Heart right ventricle (tissue), 16 donors: ENCODE measurements at regions not wholly inside any gene's neighbourhood (a gene's known extent, or its start where the extent isn't known, plus 50 kb on each side); places are given as distances from the start of the nearest gene placed in this dataset.

ENCODE experiments used
- ATAC-seq, 8 donors: fragments of 200-7000 bp; cut with Tn5 transposase; one replicate each; pipeline ENCODE4 v1.9.1; 2020; ENCODE audit warnings: mild to moderate bottlenecking in 8 of 8, moderate library complexity in 8 of 8, moderate number of reproducible peaks in 1 of 8
- DNase-seq, 2 donors: peaks; one replicate each; pipeline ENCODE4 v3.0.0-alpha.2; 2020
- H3K27ac ChIP-seq, 10 donors: fragments of 200-600 bp; sonication (generic) in 2 of 10; one replicate each; pipeline versions ENCODE4 v1.5.0 to v1.8.0; 2020 to 2022; ENCODE audit warnings: mild to moderate bottlenecking in 3 of 10
- H3K27me3 ChIP-seq, 7 donors: fragments of 200-600 bp; one replicate each; pipeline ENCODE4 v1.8.0; 2021 to 2022; ENCODE audit warnings: mild to moderate bottlenecking in 2 of 7
- H3K36me3 ChIP-seq, 9 donors: fragments of 200-600 bp; sonication (generic) in 1 of 9; one replicate each; pipeline versions ENCODE4 v1.5.0 to v1.8.0; 2020 to 2022; ENCODE audit warnings: mild to moderate bottlenecking in 2 of 9
- H3K4me1 ChIP-seq, 9 donors: fragments of 200-600 bp; sonication (generic) in 1 of 9; one replicate each; pipeline versions ENCODE4 v1.5.0 to v1.8.0; 2020 to 2022; ENCODE audit warnings: mild to moderate bottlenecking in 4 of 9
- H3K4me3 ChIP-seq, 10 donors: fragments of 200-600 bp; sonication (generic) in 2 of 10; one replicate each; pipeline versions ENCODE4 v1.5.0 to v1.8.0; 2020 to 2022; ENCODE audit warnings: mild to moderate bottlenecking in 7 of 10, moderate library complexity in 2 of 10
- H3K9me3 ChIP-seq, 11 donors: fragments of 200-600 bp in 10 of 11; sonication (generic) in 2 of 11; one replicate each; pipeline versions ENCODE4 v1.5.0 to v1.8.0; 2013 to 2022; ENCODE audit warnings: mild to moderate bottlenecking in 2 of 11, control low read depth in 1 of 11, moderate library complexity in 1 of 11
- CTCF ChIP-seq, 9 donors: fragments of 200-600 bp; sonication (generic) in 2 of 9; IDR thresholded peaks; one replicate each; pipeline versions ENCODE4 v1.5.0 to v1.8.0; 2021 to 2022; ENCODE audit warnings: antibody characterized with exemption in 9 of 9, mild to moderate bottlenecking in 5 of 9, moderate library complexity in 1 of 9
- WGBS, 2 donors: extraction: QIAGEN DNeasy Blood & Tissue Kit; methylation state at CpG; one replicate each; pipeline ENCODE4 v1.1.7; 2013; ENCODE audit warnings: inconsistent platforms in 1 of 2; 5-methylcytosine and 5-hydroxymethylcytosine counted together
- intact Hi-C, 10 donors: fragments of 100-400 bp; cut with DNase I; formaldehyde crosslinking; loops; one replicate each; pipeline versions ENCODE4 v1.11.1 to v1.14.2; 2022
- donor health status: Arrhythmogenic right ventricular cardiomyopathy.
- donor health status: ischemic (EF 13 %, LVEDD 7.1; RV severe dilation, severe dysfunction).
- donor health status: healthy with polysubstance abuse.
- donor health status: DM: no; HTN: yes; CAD: no.
- donor health status: DM: no; HTN: no; CAD: no.
- donor health status: ischemic (EF 25% LVEDD 6.9; RV normal size, moderate dysfunction).
- donor health status: ischemic (EF 25% LVEDD 5.7; RV mildly dilated, moderate dysfunction).
- donor health status: healthy.
- donor health status: DM: yes; HTN: yes; CAD: no.
- donor health status: Ischemic cardiomyopathy.
- donor health status: ischemic (EF 35%, LVEDD 5.7; RV mildly dilated, moderate dysfunction).
- donor health status: nonischemic (EF 11% LVEDD 7.7; RV severe dilation, severe dysfunction).
- donor health status: DM: yes; HTN: yes; CAD: no.
- donor health status: PGD.
- donor health status: ischemic (EF 29% LVEDD 5.4; RV normal size, mild dysfunction).
- donor health status: nonischemic (EF 23%, LVEDD 6.1; RV moderate dilation, normal function).

- Histone ChIP-seq H3K4me1 (no peaks in the 10 kb centered on the region), H3K4me3 (no peak overlapping the region), H3K36me3 (no peaks in the 10 kb centered on the region), H3K27ac (no peak overlapping the region), H3K27me3 (no peaks in the 10 kb centered on the region), H3K9me3 (peaks cover 0 to 2% (median 0%) of the 10 kb centered on the region in 11 donors)
- no peak for ATAC-seq
- TF ChIP-seq CTCF (IDR thresholded peaks at IDR 0.05) = no peak
- intact Hi-C loops = no loop called here
- DNase-seq = no peak
- WGBS, 2 donors = 86 to 96% methylated on average over 3 of the region's 3 CpGs
Observed at GRCh38 chr2:8367833-8368232, 314.0 kb upstream of the ID2 start.

DNA sequence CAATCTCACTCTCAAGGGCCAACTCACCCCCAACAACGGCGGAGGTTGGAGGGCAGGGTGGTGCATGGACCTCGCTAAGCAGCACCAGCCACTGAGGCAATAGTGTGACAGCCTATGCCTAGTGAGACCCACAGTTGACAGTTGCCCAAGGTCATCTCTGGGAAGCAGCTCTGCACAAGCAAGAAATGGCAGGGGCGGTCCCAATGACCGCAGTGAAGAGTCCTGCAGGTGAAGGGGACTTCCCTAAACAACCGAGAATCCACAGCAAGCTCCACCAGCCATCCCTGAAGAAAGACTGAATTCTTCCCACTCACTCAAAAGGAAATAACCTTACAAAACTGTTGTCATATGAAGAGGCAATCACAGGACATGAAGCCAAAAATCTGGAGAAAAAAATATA, 313.4 kb upstream of the ID2 start:
- intact Hi-C loops = no loop called here
- TF ChIP-seq CTCF (IDR thresholded peaks at IDR 0.05) = no peak
- no peak for ATAC-seq
- 98 to 99% methylated on average over 6 of the region's 6 CpGs for WGBS, 2 donors
- Histone ChIP-seq H3K4me3 (no peak overlapping the region), H3K4me1 (no peaks in the 10 kb centered on the region), H3K27ac (no peak overlapping the region), H3K36me3 (no peaks in the 10 kb centered on the region), H3K27me3 (no peaks in the 10 kb centered on the region), H3K9me3 (peaks cover 0 to 9% (median 0%) of the 10 kb centered on the region in 11 donors)
- no peak for DNase-seq

GRCh38 chr2:8369522-8369921, 312.3 kb upstream of the ID2 start:
- H3K4me3 ChIP-seq = no peak overlapping the region
- WGBS, 2 donors = 87 to 90% methylated on average over 8 of the region's 8 CpGs
- no peak for ATAC-seq
- no peak overlapping the region for H3K27ac ChIP-seq
- H3K4me1 ChIP-seq = no peaks in the 10 kb centered on the region
- no peak for TF ChIP-seq CTCF (IDR thresholded peaks at IDR 0.05)
- peaks cover 0 to 10% (median 0%) of the 10 kb centered on the region in 11 donors for H3K9me3 ChIP-seq
- no peaks in the 10 kb centered on the region for H3K36me3 ChIP-seq
- intact Hi-C loops = no loop called here
- DNase-seq = no peak
- H3K27me3 ChIP-seq = no peaks in the 10 kb centered on the region

DNA sequence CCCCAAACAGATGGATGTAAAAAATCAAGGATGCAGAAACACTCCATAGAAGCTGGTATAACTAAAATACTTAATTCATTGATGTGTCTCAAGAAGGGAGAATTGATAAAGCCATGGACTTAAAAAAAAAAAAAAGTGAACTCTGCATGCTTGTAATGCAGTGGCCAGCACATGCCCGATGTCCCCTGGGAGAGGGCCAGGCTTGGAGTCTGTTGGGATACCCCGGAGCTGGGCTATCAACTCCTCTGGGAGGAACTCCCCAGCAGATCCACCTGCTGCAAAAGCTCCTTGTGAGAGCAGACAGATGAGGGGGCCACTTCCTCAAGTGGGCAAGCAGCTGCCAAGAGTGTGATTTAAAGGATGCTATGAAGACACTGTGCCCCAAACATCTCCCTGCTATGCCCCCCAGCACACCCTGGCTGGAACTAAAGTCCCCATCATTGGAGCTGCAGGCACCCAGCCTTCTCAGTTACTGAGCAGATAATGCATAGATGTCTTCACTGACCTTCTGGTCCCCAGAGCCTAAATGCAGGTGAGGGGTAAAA, 311.5 kb upstream of the ID2 start:
- TF ChIP-seq CTCF (IDR thresholded peaks at IDR 0.05) = no peak
- ATAC-seq (no peak), DNase-seq (no peak)
- Histone ChIP-seq H3K27me3 (no peaks in the 10 kb centered on the region), H3K27ac (no peak overlapping the region), H3K36me3 (no peaks in the 10 kb centered on the region), H3K4me1 (no peaks in the 10 kb centered on the region), H3K9me3 (peaks cover 0 to 10% (median 0%) of the 10 kb centered on the region in 11 donors), H3K4me3 (no peak overlapping the region)
- intact Hi-C loops = no loop called here
- WGBS, 2 donors = 38 to 41% methylated on average over 2 of the region's 2 CpGs
